Prostate gland (tissue), 2 donors: ENCODE measurements at regions not wholly inside any gene's neighbourhood (a gene's known extent, or its start where the extent isn't known, plus 50 kb on each side); places are given as distances from the start of the nearest gene placed in this dataset.

Source experiments
- DNase-seq: peaks from one replicate; pipeline ENCODE4 v3.0.0-alpha.2; 2019; ENCODE audit warnings: low spot score
- H3K27ac ChIP-seq, 2 donors: fragments of 200-600 bp; sonication (generic); 2 replicates each; pipeline ENCODE4 v1.5.1; 2017 to 2019
- H3K27me3 ChIP-seq: fragments of 200-600 bp; sonication (generic); replicated peaks from 2 replicates; pipeline ENCODE4 v1.5.1; 2019; ENCODE audit not compliant: insufficient read depth
- H3K36me3 ChIP-seq, 2 donors: fragments of 200-600 bp; sonication (generic); 1 replicate in 1 of 2; 2 replicates in 1 of 2; pipeline versions ENCODE4 v1.5.1 to v1.8.1; 2017 to 2019
- H3K4me1 ChIP-seq: fragments of 200-600 bp; sonication (generic); replicated peaks from 2 replicates; pipeline ENCODE4 v1.5.1; 2019
- H3K4me3 ChIP-seq, 2 donors: fragments of 200-600 bp; sonication (generic); 2 replicates each; pipeline ENCODE4 v1.5.1; 2017 to 2019
- H3K9me3 ChIP-seq: fragments of 200-600 bp; sonication (generic); 2 replicates; pipeline ENCODE4 v1.5.1; 2017
- POLR2A ChIP-seq: fragments of 450-650 bp; IDR thresholded peaks from one replicate; pipeline ENCODE4 v1.6.1; 2016; ENCODE audit warnings: antibody characterized with exemption, mild to moderate bottlenecking
- POLR2AphosphoS5 ChIP-seq: sonication (generic); formaldehyde crosslinking; IDR thresholded peaks from one replicate; pipeline ENCODE4 v1.6.1; 2017; ENCODE audit warnings: antibody characterized with exemption
- WGBS: methylation state at CpG from one replicate; pipeline ENCODE4 v1.1.5; 2018; 5-methylcytosine and 5-hydroxymethylcytosine counted together
- intact Hi-C: fragments of 100-400 bp; cut with DNase I; formaldehyde crosslinking; loops from one replicate; pipeline ENCODE4 v1.14.2; 2022
- TF ChIP-seq, protein P1 (sequence below), 4 experiments: fragments of 200-600 bp in 2 of 4; fragments of 450-650 bp in 2 of 4; sonication (generic) in 2 of 4; IDR thresholded peaks; 1 replicate in 3 of 4; 2 replicates in 1 of 4; pipeline ENCODE4 v1.5.1; 2016 to 2019; ENCODE audit warnings: antibody characterized with exemption in 4 of 4, mild to moderate bottlenecking in 2 of 4, moderate library complexity in 2 of 4

DNA sequence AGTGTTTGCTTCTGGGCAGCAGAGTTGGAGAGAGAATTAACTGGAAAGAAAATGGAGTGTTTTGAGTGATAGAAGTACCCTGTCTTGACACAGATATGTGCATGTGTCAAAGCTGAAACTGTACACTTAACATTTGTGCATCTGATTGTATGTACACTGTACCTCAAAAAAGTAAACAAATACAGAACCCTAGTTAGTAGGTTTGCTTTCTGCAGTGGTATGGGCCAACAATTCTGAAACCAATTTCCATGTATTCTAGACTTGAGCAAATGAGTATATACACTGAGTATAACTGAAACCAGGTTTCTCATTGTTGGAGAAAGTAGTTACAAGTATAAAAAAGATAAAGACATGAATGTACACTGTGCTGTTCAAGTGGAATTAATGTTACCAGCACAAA is 52.4 kb downstream of the ELAPOR2 start:
- Histone ChIP-seq H3K4me1 (no peaks in the 10 kb centered on the region), H3K4me3 (no peak overlapping the region), H3K27ac (no peak overlapping the region), H3K36me3 (no peaks in the 10 kb centered on the region), H3K27me3 (no peaks in the 10 kb centered on the region), H3K9me3 (no peaks in the 10 kb centered on the region)
- TF ChIP-seq POLR2AphosphoS5 (no peak), POLR2A (no peak)
- TF ChIP-seq, protein P1, sequence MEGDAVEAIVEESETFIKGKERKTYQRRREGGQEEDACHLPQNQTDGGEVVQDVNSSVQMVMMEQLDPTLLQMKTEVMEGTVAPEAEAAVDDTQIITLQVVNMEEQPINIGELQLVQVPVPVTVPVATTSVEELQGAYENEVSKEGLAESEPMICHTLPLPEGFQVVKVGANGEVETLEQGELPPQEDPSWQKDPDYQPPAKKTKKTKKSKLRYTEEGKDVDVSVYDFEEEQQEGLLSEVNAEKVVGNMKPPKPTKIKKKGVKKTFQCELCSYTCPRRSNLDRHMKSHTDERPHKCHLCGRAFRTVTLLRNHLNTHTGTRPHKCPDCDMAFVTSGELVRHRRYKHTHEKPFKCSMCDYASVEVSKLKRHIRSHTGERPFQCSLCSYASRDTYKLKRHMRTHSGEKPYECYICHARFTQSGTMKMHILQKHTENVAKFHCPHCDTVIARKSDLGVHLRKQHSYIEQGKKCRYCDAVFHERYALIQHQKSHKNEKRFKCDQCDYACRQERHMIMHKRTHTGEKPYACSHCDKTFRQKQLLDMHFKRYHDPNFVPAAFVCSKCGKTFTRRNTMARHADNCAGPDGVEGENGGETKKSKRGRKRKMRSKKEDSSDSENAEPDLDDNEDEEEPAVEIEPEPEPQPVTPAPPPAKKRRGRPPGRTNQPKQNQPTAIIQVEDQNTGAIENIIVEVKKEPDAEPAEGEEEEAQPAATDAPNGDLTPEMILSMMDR (IDR thresholded peaks at IDR 0.05) = no peak
- intact Hi-C loops = no loop called here
- DNase-seq = no peak

DNA sequence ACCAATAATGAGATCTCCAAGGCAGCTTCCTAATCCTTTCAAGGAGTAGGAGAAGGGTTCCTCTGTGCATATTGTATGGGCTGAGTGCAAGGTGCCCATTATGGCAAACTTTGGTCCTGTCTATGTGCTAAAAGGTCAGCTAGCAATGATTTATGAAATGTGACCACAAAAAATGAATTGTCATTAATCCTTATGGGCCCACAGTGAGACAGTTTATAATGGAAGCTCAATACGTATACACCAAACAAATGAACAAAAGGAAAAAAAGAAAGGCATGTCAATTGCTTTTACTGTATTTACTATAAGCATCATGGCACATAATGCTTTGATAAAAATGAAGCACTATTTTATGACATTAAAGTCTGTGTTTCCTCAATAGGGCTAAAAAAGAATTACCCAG is 54.5 kb downstream of the ELAPOR2 start:
- H3K27me3 ChIP-seq = no peaks in the 10 kb centered on the region
- no peaks in the 10 kb centered on the region for H3K9me3 ChIP-seq
- 80% methylated on average over 1 of the region's 1 CpG for WGBS
- TF ChIP-seq, protein P1 (IDR thresholded peaks at IDR 0.05) = no peak
- TF ChIP-seq POLR2A (no peak), POLR2AphosphoS5 (no peak)
- no peaks in the 10 kb centered on the region for H3K36me3 ChIP-seq
- no peak for DNase-seq
- intact Hi-C loops = no loop called here
- H3K4me3 ChIP-seq = no peak overlapping the region
- H3K4me1 ChIP-seq = peaks cover 3% of the 10 kb centered on the region
- H3K27ac ChIP-seq = no peak overlapping the region

DNA sequence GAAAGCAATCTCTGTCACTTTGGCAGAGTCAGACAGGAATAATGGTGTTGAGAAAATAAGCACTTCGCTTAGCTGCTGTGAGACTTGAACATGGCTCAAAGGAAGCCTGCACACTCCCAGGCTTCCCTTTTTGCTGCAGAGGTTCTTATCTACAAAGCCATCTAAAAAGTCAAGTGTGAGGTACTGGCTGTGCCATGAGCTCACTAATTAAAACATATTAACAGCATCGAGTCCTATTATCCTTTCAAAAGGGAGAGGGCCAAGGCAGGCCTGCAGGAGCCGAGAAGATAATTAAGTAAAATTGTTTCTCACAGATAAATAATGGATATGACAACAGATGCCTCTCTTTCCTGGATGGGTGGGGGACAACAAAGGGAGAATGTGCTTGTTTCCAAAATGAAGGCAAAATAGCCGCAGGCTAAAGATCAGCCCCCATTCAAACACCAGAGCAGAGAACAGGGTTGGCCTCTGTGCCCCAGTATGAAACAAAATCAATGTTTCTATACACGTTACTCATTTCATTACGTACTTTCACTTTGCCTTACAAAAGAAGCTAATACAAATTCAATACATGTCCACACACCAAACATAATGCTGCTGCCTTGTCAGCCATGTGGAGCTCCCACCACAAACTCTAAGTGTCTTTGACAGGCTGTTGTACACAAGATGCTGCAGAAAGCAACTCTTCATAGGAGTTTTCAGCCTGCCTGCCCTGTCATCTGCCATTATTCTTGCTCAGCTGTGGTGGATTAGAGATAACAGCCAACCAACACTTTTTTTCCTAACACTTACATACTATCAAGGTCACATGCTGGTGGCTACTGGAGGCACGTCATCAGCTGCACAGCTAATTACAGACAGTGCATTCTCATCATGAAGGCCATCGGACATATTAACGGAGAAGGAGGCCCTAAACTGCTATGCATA is 55.3 kb downstream of the ELAPOR2 start:
- no peak for DNase-seq
- no peaks in the 10 kb centered on the region for H3K27me3 ChIP-seq
- intact Hi-C loops = no loop called here
- peaks cover 3% of the 10 kb centered on the region for H3K4me1 ChIP-seq
- H3K36me3 ChIP-seq = no peaks in the 10 kb centered on the region
- TF ChIP-seq POLR2A = no peak
- TF ChIP-seq, protein P1 (IDR thresholded peaks at IDR 0.05) = no peak
- no peak for TF ChIP-seq POLR2AphosphoS5
- no peak overlapping the region for H3K4me3 ChIP-seq
- H3K9me3 ChIP-seq = no peaks in the 10 kb centered on the region
- no peak overlapping the region for H3K27ac ChIP-seq
- 53% methylated on average over 9 of the region's 9 CpGs for WGBS

DNA sequence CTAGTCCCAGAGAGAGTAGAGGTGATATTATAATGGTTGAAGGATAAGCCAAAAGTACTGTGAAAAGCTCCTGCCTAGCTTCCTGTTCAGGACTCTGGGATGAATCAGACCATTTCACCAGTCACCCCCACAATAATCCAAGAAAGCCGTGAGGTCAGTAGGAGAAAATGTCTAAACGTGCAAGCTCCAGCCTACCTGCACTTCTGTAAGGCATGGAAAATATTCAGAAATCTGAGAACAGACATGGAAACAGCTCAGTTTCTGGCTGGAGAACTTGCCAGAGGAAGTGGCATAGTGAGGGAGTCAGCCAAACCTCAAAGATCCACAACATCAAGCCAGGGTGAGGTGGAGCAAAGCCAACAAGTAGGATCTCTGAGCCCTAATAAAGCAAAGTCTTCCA is 58.2 kb downstream of the ELAPOR2 start:
- H3K4me1 ChIP-seq = peaks cover 3% of the 10 kb centered on the region
- H3K4me3 ChIP-seq = no peak overlapping the region
- no peaks in the 10 kb centered on the region for H3K9me3 ChIP-seq
- 55% methylated on average over 2 of the region's 2 CpGs for WGBS
- intact Hi-C loops = no loop called here
- TF ChIP-seq POLR2A = no peak
- TF ChIP-seq POLR2AphosphoS5 = no peak
- TF ChIP-seq, protein P1 (IDR thresholded peaks at IDR 0.05) = no peak
- H3K27ac ChIP-seq = no peak overlapping the region
- DNase-seq = no peak
- no peaks in the 10 kb centered on the region for H3K27me3 ChIP-seq
- H3K36me3 ChIP-seq = no peaks in the 10 kb centered on the region

DNA sequence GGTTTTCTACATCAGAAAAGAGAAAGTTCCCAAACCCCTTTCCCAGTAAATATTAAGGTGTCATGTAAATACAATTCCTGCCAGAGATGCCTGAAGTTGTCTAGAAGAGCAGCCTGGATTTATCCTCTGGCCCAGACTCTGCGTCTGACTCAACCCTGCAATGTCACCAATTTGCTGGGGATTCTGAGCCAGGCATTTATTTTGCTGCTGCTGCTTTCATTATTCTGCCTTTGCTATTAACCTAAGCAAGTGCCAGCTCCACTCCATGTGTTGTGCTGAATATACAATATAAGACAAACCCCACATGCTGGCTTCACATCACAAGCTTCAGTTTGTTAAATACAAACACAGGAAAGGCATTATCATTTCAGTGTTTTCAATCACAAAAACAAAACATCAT is 59.1 kb downstream of the ELAPOR2 start:
- Histone ChIP-seq H3K9me3 (no peaks in the 10 kb centered on the region), H3K27me3 (no peaks in the 10 kb centered on the region), H3K4me3 (no peak overlapping the region), H3K27ac (no peak overlapping the region), H3K4me1 (peaks cover 3% of the 10 kb centered on the region), H3K36me3 (no peaks in the 10 kb centered on the region)
- intact Hi-C loops = no loop called here
- no peak for DNase-seq
- 26% methylated on average over 1 of the region's 1 CpG for WGBS
- TF ChIP-seq, protein P1 (IDR thresholded peaks at IDR 0.05) = no peak
- TF ChIP-seq POLR2AphosphoS5 = no peak
- TF ChIP-seq POLR2A = no peak
